Astrocyte of the cerebellum (primary cell): ENCODE measurements at regions not wholly inside any gene's neighbourhood (a gene's known extent, or its start where the extent isn't known, plus 50 kb on each side); places are given as distances from the start of the nearest gene placed in this dataset.

Experiments
- DNase-seq: peaks from one replicate; pipeline ENCODE4 v3.0.0-alpha.2; 2011; ENCODE audit warnings: low read depth
- H3K4me3 ChIP-seq: 2 replicates; pipeline ENCODE4 v1.5.1; 2011; ENCODE audit warnings: mild to moderate bottlenecking, low read depth, low read length, moderate library complexity
- CTCF ChIP-seq: IDR thresholded peaks from 2 replicates; pipeline ENCODE4 v1.5.1; 2012; ENCODE audit warnings: low read length, low read depth, moderate library complexity, mild to moderate bottlenecking; ENCODE audit errors: missing control alignments
- in situ Hi-C: cut with HindIII; loops from 2 replicates; pipeline ENCODE4 v1.10.0; 2017; ENCODE audit warnings: low sequenced_read_pairs

- in situ Hi-C loops = no loop called here
- no peak for TF ChIP-seq CTCF
- H3K4me3 ChIP-seq = no peak overlapping the region
- no peak for DNase-seq
Measured at GRCh38 chr9:90240541-90240940, 402.1 kb downstream of the DIRAS2 start.

- DNase-seq = no peak
- TF ChIP-seq CTCF = no peak
- in situ Hi-C loops = no loop called here
- no peak overlapping the region for H3K4me3 ChIP-seq
Measured at GRCh38 chr9:90245661-90246060, 397.0 kb downstream of the DIRAS2 start.

- no peak for DNase-seq
- no peak for TF ChIP-seq CTCF
- in situ Hi-C loops = no loop called here
- no peak overlapping the region for H3K4me3 ChIP-seq
Measured at GRCh38 chr9:90249094-90249493, 393.5 kb downstream of the DIRAS2 start.

GRCh38 chr9:90251316-90251715 lies 391.3 kb downstream of the DIRAS2 start:
- no peak for DNase-seq
- no peak overlapping the region for H3K4me3 ChIP-seq
- no peak for TF ChIP-seq CTCF
- in situ Hi-C loops = no loop called here

GRCh38 chr9:90256345-90256744 lies 386.3 kb downstream of the DIRAS2 start:
- in situ Hi-C loops = no loop called here
- DNase-seq = no peak
- no peak overlapping the region for H3K4me3 ChIP-seq
- no peak for TF ChIP-seq CTCF

- no peak for TF ChIP-seq CTCF
- H3K4me3 ChIP-seq = no peak overlapping the region
- DNase-seq = no peak
- in situ Hi-C loops = no loop called here
Measured at GRCh38 chr9:90259311-90260246, 383.0 kb downstream of the DIRAS2 start.
